ENCODE measurements at regions not wholly inside any gene's neighbourhood (a gene's known extent, or its start where the extent isn't known, plus 50 kb on each side); places are given as distances from the start of the nearest gene placed in this dataset.

- TF ChIP-seq CTCF (IDR thresholded peaks at IDR 0.05), result no peak
- TF ChIP-seq POLR2A (IDR thresholded peaks at IDR 0.05), result no peak
Measured at GRCh38 chr7:115153769-115154477, 232.0 kb downstream of the MDFIC start.

All from right lobe of liver (tissue), 4 donors.